ENCODE measurements at regions not wholly inside any gene's neighbourhood (a gene's known extent, or its start where the extent isn't known, plus 50 kb on each side); places are given as distances from the start of the nearest gene placed in this dataset.

DNA sequence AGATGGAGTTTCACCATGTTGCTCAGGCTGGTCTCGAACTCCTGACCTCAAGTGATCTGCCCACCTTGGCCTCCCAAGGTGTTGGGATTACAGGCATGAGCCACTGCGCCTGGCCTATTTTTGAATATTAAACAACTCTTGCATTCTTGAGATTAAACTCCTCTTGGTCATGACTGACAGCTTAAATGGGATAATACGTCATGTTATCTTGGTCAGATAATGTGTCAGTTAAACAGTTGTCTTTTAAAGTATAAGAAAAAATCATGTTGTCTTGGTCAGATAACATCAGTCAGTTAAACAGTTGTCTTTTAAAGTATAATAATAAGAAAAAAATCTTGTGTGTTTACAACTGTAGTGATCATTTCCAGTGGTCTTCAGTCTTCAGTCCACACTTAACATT lies 73.6 kb upstream of the SYPL1 start (continued):
- TF ChIP-seq, protein P1, sequence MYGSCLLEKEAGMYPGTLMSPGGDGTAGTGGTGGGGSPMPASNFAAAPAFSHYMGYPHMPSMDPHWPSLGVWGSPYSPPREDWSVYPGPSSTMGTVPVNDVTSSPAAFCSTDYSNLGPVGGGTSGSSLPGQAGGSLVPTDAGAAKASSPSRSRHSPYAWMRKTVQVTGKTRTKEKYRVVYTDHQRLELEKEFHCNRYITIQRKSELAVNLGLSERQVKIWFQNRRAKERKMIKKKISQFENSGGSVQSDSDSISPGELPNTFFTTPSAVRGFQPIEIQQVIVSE (CRISPR knock-in tag; IDR thresholded peaks at IDR 0.05; ENCODE audit: borderline replicate concordance) = no peak
- no peak for TF ChIP-seq TCF7 (CRISPR knock-in tag; IDR thresholded peaks at IDR 0.05; ENCODE audit: low read depth)
- no peak for TF ChIP-seq ZNF121 (CRISPR knock-in tag; IDR thresholded peaks at IDR 0.05)
- TF ChIP-seq, protein P2, sequence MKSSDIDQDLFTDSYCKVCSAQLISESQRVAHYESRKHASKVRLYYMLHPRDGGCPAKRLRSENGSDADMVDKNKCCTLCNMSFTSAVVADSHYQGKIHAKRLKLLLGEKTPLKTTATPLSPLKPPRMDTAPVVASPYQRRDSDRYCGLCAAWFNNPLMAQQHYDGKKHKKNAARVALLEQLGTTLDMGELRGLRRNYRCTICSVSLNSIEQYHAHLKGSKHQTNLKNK (CRISPR knock-in tag; IDR thresholded peaks at IDR 0.05) = no peak

DNA sequence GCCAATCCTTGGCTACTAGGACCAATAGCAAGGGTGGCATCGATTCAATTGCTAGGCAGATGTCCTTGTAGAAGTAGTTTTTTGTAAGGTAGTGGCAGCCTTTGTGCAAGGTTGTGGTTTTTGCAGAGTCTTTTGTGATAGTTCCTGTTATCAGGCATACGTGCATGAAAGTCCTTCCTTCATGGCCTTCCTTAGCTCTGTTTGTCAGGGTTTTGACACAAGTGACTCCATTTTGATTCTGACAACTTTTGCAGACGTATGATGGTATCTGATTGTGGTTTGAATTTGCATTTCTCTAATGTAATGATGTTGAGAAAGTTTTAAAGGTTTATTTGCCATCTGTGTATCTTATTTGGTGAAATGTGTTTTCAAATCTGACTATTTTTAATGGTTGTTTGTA lies 71.8 kb upstream of the SYPL1 start:
- ChIA-PET POLR2A (no interaction called here), CTCF (interaction anchor here (1.9 kb wide), 1 partner anchor 8 kb away, joined by 10 read pairs; no protein-coding TSS in a partner anchor)
- Mint-ChIP-seq H3K9me3 (peaks cover 6% of the 10 kb centered on the region), H3K27me3 (ENCODE audit: low read depth) (no peaks in the 10 kb centered on the region), H3K36me3 (no peaks in the 10 kb centered on the region), H3K4me1 (peaks cover 7% of the 10 kb centered on the region; the same call in 1 of the 2 replicates), H3K4me3 (no peak overlapping the region), H3K27ac (no peak overlapping the region)
- TF ChIP-seq SMAD3 (CRISPR knock-in tag; IDR thresholded peaks at IDR 0.05; ENCODE audit: borderline replicate concordance) (no peak), GABPB1 (CRISPR knock-in tag; IDR thresholded peaks at IDR 0.05) (no peak), TEAD4 (CRISPR knock-in tag; IDR thresholded peaks at IDR 0.05) (no peak), ELF4 (CRISPR knock-in tag; IDR thresholded peaks at IDR 0.05; ENCODE audit: low read depth) (no peak), KAT7 (CRISPR knock-in tag; IDR thresholded peaks at IDR 0.05; ENCODE audit: borderline replicate concordance) (no peak), ZNF423 (CRISPR knock-in tag; IDR thresholded peaks at IDR 0.05) (no peak), GTF2I (CRISPR knock-in tag; conservative IDR thresholded peaks at IDR 0.05) (no peak)
- TF ChIP-seq, protein P3, sequence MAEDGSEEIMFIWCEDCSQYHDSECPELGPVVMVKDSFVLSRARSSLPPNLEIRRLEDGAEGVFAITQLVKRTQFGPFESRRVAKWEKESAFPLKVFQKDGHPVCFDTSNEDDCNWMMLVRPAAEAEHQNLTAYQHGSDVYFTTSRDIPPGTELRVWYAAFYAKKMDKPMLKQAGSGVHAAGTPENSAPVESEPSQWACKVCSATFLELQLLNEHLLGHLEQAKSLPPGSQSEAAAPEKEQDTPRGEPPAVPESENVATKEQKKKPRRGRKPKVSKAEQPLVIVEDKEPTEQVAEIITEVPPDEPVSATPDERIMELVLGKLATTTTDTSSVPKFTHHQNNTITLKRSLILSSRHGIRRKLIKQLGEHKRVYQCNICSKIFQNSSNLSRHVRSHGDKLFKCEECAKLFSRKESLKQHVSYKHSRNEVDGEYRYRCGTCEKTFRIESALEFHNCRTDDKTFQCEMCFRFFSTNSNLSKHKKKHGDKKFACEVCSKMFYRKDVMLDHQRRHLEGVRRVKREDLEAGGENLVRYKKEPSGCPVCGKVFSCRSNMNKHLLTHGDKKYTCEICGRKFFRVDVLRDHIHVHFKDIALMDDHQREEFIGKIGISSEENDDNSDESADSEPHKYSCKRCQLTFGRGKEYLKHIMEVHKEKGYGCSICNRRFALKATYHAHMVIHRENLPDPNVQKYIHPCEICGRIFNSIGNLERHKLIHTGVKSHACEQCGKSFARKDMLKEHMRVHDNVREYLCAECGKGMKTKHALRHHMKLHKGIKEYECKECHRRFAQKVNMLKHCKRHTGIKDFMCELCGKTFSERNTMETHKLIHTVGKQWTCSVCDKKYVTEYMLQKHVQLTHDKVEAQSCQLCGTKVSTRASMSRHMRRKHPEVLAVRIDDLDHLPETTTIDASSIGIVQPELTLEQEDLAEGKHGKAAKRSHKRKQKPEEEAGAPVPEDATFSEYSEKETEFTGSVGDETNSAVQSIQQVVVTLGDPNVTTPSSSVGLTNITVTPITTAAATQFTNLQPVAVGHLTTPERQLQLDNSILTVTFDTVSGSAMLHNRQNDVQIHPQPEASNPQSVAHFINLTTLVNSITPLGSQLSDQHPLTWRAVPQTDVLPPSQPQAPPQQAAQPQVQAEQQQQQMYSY (CRISPR knock-in tag; IDR thresholded peaks at IDR 0.05) = no peak
- TF ChIP-seq, protein P4, sequence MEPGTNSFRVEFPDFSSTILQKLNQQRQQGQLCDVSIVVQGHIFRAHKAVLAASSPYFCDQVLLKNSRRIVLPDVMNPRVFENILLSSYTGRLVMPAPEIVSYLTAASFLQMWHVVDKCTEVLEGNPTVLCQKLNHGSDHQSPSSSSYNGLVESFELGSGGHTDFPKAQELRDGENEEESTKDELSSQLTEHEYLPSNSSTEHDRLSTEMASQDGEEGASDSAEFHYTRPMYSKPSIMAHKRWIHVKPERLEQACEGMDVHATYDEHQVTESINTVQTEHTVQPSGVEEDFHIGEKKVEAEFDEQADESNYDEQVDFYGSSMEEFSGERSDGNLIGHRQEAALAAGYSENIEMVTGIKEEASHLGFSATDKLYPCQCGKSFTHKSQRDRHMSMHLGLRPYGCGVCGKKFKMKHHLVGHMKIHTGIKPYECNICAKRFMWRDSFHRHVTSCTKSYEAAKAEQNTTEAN (CRISPR knock-in tag; IDR thresholded peaks at IDR 0.05) = no peak
- TF ChIP-seq, protein P5, sequence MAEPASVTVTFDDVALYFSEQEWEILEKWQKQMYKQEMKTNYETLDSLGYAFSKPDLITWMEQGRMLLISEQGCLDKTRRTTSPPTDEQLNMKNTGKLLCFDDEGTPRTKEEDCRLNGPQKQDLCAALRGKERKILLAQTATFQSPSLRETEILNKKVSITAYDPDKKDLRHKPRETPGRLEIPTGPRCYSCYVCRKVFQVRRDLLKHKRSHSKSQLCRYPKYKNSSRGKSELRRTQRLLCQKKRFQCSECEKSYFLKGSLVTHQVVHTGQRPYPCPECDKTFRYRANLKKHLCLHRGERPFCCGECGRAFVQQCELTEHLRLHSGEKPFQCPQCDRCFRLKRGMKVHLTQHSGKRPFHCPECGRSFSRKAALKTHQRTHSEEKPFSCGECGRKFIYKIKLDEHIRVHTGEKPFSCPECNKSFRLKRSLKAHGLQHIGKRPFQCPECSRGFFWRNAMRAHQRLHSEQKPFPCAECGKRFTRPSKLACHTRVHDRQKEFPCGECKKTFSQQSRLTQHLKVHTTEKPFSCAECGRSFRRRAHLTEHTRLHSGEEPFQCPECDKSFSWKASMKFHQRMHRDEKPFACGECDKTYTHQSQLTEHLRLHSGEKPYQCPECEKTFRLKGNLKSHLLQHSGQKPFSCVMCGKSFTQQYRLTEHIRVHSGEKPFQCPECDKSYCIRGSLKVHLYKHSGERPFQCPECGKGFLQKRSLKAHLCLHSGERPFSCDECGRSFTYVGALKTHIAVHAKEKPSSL (CRISPR knock-in tag; conservative IDR thresholded peaks at IDR 0.05) = no peak
- TF ChIP-seq, protein P6, sequence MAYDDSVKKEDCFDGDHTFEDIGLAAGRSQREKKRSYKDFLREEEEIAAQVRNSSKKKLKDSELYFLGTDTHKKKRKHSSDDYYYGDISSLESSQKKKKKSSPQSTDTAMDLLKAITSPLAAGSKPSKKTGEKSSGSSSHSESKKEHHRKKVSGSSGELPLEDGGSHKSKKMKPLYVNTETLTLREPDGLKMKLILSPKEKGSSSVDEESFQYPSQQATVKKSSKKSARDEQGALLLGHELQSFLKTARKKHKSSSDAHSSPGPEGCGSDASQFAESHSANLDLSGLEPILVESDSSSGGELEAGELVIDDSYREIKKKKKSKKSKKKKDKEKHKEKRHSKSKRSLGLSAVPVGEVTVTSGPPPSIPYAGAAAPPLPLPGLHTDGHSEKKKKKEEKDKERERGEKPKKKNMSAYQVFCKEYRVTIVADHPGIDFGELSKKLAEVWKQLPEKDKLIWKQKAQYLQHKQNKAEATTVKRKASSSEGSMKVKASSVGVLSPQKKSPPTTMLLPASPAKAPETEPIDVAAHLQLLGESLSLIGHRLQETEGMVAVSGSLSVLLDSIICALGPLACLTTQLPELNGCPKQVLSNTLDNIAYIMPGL (CRISPR knock-in tag; IDR thresholded peaks at IDR 0.05) = no peak
- TF ChIP-seq, protein P7, sequence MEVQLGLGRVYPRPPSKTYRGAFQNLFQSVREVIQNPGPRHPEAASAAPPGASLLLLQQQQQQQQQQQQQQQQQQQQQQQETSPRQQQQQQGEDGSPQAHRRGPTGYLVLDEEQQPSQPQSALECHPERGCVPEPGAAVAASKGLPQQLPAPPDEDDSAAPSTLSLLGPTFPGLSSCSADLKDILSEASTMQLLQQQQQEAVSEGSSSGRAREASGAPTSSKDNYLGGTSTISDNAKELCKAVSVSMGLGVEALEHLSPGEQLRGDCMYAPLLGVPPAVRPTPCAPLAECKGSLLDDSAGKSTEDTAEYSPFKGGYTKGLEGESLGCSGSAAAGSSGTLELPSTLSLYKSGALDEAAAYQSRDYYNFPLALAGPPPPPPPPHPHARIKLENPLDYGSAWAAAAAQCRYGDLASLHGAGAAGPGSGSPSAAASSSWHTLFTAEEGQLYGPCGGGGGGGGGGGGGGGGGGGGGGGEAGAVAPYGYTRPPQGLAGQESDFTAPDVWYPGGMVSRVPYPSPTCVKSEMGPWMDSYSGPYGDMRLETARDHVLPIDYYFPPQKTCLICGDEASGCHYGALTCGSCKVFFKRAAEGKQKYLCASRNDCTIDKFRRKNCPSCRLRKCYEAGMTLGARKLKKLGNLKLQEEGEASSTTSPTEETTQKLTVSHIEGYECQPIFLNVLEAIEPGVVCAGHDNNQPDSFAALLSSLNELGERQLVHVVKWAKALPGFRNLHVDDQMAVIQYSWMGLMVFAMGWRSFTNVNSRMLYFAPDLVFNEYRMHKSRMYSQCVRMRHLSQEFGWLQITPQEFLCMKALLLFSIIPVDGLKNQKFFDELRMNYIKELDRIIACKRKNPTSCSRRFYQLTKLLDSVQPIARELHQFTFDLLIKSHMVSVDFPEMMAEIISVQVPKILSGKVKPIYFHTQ (CRISPR knock-in tag; IDR thresholded peaks at IDR 0.05) = no peak
- DNase-seq (ENCODE audit: low spot score) (no peak), ATAC-seq (no peak)

All from WTC11 (cell line).